ENCODE measurements at regions not wholly inside any gene's neighbourhood (a gene's known extent, or its start where the extent isn't known, plus 50 kb on each side); places are given as distances from the start of the nearest gene placed in this dataset.

GRCh38 chr1:94617957-94618739, 76.6 kb upstream of the F3 start:
- FAIRE-seq (no peak), DNase-seq (ENCODE audit: low read depth) (no peak)
- Histone ChIP-seq H3K27me3 (ENCODE audit: control insufficient read depth, insufficient read depth, low read length) (no peaks in the 10 kb centered on the region), H3K36me3 (ENCODE audit: control insufficient read depth, insufficient read depth, low read length) (no peaks in the 10 kb centered on the region), H3K4me3 (ENCODE audit: low read depth, low read length) (no peak overlapping the region)
- TF ChIP-seq CTCF (IDR thresholded peaks at IDR 0.05; ENCODE audit: insufficient read depth, low read length, severe bottlenecking), result no peak

GRCh38 chr1:94617134-94617805, 75.7 kb upstream of the F3 start:
- DNase-seq (ENCODE audit: low read depth) (peak; percentile 96), FAIRE-seq (peak; percentile 77)
- H3K36me3 ChIP-seq (ENCODE audit: control insufficient read depth, insufficient read depth, low read length), result no peaks in the 10 kb centered on the region
- no peak overlapping the region for H3K4me3 ChIP-seq (ENCODE audit: low read depth, low read length)
- TF ChIP-seq CTCF (IDR thresholded peaks at IDR 0.05; ENCODE audit: insufficient read depth, low read length, severe bottlenecking), result no peak
- H3K27me3 ChIP-seq (ENCODE audit: control insufficient read depth, insufficient read depth, low read length), result no peaks in the 10 kb centered on the region

- Histone ChIP-seq H3K36me3 (ENCODE audit: control insufficient read depth, insufficient read depth, low read length) (no peaks in the 10 kb centered on the region), H3K4me3 (ENCODE audit: low read depth, low read length) (no peak overlapping the region), H3K27me3 (ENCODE audit: control insufficient read depth, insufficient read depth, low read length) (no peaks in the 10 kb centered on the region)
- FAIRE-seq (no peak), DNase-seq (ENCODE audit: low read depth) (peak; percentile 52)
- no peak for TF ChIP-seq CTCF (IDR thresholded peaks at IDR 0.05; ENCODE audit: insufficient read depth, low read length, severe bottlenecking)
Measured at GRCh38 chr1:94616506-94616905, 74.9 kb upstream of the F3 start.

- no peak overlapping the region for H3K4me3 ChIP-seq (ENCODE audit: low read depth, low read length)
- no peaks in the 10 kb centered on the region for H3K27me3 ChIP-seq (ENCODE audit: control insufficient read depth, insufficient read depth, low read length)
- FAIRE-seq (no peak), DNase-seq (ENCODE audit: low read depth) (no peak)
- H3K36me3 ChIP-seq (ENCODE audit: control insufficient read depth, insufficient read depth, low read length), result no peaks in the 10 kb centered on the region
- TF ChIP-seq CTCF (IDR thresholded peaks at IDR 0.05; ENCODE audit: insufficient read depth, low read length, severe bottlenecking), result no peak
Measured at GRCh38 chr1:94614996-94615395, 73.4 kb upstream of the F3 start.

- Histone ChIP-seq H3K36me3 (ENCODE audit: control insufficient read depth, insufficient read depth, low read length) (no peaks in the 10 kb centered on the region), H3K27me3 (ENCODE audit: control insufficient read depth, insufficient read depth, low read length) (no peaks in the 10 kb centered on the region), H3K4me3 (ENCODE audit: low read depth, low read length) (no peak overlapping the region)
- FAIRE-seq (no peak), DNase-seq (ENCODE audit: low read depth) (no peak)
- no peak for TF ChIP-seq CTCF (IDR thresholded peaks at IDR 0.05; ENCODE audit: insufficient read depth, low read length, severe bottlenecking)
Measured at GRCh38 chr1:94614168-94614815, 72.7 kb upstream of the F3 start.

Measured in bronchial epithelial cell (primary cell).